Body of pancreas (tissue), 4 donors: ENCODE measurements at regions not wholly inside any gene's neighbourhood (a gene's known extent, or its start where the extent isn't known, plus 50 kb on each side); places are given as distances from the start of the nearest gene placed in this dataset.

Source experiments
- ATAC-seq: fragments of 150-250 bp; one replicate; pipeline ENCODE4 v1.9.1; 2016
- DNase-seq, 4 donors: peaks; one replicate each; pipeline ENCODE4 v3.0.0-alpha.2; 2019
- H3K27ac ChIP-seq, 4 donors: fragments of 200-600 bp; sonication (generic); 1 replicate in 3 of 4; 2 replicates in 1 of 4; pipeline versions ENCODE4 v1.5.1 to v1.6.1; 2016 to 2019; ENCODE audit warnings: mild to moderate bottlenecking in 1 of 4, mixed read lengths in 1 of 4, moderate library complexity in 1 of 4
- H3K27me3 ChIP-seq, 2 donors: fragments of 200-600 bp; sonication (generic); one replicate each; pipeline ENCODE4 v1.6.0; 2016; ENCODE audit warnings: mild to moderate bottlenecking in 1 of 2
- H3K36me3 ChIP-seq, 2 donors: fragments of 200-600 bp; sonication (generic); replicated peaks in 1 of 2; 2 replicates each; pipeline ENCODE4 v1.5.1; 2016; ENCODE audit warnings: low read depth in 2 of 2; ENCODE audit not compliant: insufficient read depth in 1 of 2
- H3K4me1 ChIP-seq: fragments of 200-600 bp; sonication (generic); one replicate; pipeline ENCODE4 v1.6.0; 2016
- H3K4me3 ChIP-seq, 2 donors: fragments of 200-600 bp; sonication (generic); 1 replicate in 1 of 2; 2 replicates in 1 of 2; pipeline ENCODE4 v1.5.1; 2016 to 2019
- H3K9me3 ChIP-seq, 3 donors: fragments of 200-600 bp; sonication (generic); 1 replicate in 2 of 3; 2 replicates in 1 of 3; pipeline ENCODE4 v1.5.1; 2016
- POLR2A ChIP-seq, 3 donors: fragments of 450-650 bp; IDR thresholded peaks; one replicate each; pipeline ENCODE4 v1.6.1; 2016; ENCODE audit warnings: antibody characterized with exemption in 3 of 3, mild to moderate bottlenecking in 2 of 3
- WGBS, 2 donors: methylation state at CpG; one replicate each; pipeline ENCODE4 v1.1.5; 2017; 5-methylcytosine and 5-hydroxymethylcytosine counted together
- intact Hi-C: fragments of 100-400 bp; cut with DNase I; formaldehyde crosslinking; loops from one replicate; pipeline ENCODE4 v1.15.1; 2023
- TF ChIP-seq, protein P1 (sequence below), 7 experiments: fragments of 450-650 bp in 4 of 7; fragments of 200-600 bp in 3 of 7; sonication (generic) in 3 of 7; IDR thresholded peaks; one replicate each; pipeline ENCODE4 v1.5.1; 2016 to 2019; ENCODE audit warnings: antibody characterized with exemption in 7 of 7

DNA sequence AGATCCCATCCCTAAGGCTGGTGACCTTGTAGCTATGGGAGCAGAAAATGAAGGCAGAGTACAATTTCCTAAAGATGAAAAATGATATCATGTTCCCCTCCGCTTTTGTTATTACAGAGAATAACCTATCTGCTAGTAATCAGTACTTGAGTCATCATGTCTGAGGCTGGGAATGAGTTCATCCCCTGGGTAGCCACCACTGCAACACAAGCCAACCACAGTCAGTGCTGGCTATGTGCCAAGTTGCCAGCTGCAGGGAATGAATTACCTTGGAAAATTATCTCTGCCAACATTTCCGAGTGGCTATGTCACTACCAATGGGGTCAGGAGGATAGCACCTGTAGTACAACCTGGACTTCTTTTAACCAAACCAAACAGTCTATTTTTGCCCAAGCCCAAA lies 1094.7 kb upstream of the DDX18 start:
- DNase-seq (peak in 1 of 4 donors; percentile 12), ATAC-seq (no peak)
- Histone ChIP-seq H3K27ac (no peak overlapping the region), H3K4me1 (no peaks in the 10 kb centered on the region), H3K36me3 (no peaks in the 10 kb centered on the region), H3K9me3 (no peaks in the 10 kb centered on the region), H3K27me3 (no peaks in the 10 kb centered on the region), H3K4me3 (no peak overlapping the region)
- WGBS, 2 donors, result 39 to 51% methylated on average over 2 of the region's 2 CpGs
- TF ChIP-seq, protein P1, sequence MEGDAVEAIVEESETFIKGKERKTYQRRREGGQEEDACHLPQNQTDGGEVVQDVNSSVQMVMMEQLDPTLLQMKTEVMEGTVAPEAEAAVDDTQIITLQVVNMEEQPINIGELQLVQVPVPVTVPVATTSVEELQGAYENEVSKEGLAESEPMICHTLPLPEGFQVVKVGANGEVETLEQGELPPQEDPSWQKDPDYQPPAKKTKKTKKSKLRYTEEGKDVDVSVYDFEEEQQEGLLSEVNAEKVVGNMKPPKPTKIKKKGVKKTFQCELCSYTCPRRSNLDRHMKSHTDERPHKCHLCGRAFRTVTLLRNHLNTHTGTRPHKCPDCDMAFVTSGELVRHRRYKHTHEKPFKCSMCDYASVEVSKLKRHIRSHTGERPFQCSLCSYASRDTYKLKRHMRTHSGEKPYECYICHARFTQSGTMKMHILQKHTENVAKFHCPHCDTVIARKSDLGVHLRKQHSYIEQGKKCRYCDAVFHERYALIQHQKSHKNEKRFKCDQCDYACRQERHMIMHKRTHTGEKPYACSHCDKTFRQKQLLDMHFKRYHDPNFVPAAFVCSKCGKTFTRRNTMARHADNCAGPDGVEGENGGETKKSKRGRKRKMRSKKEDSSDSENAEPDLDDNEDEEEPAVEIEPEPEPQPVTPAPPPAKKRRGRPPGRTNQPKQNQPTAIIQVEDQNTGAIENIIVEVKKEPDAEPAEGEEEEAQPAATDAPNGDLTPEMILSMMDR (IDR thresholded peaks at IDR 0.05), result no peak
- no peak for TF ChIP-seq POLR2A (IDR thresholded peaks at IDR 0.05)
- intact Hi-C loops, result no loop called here

DNA sequence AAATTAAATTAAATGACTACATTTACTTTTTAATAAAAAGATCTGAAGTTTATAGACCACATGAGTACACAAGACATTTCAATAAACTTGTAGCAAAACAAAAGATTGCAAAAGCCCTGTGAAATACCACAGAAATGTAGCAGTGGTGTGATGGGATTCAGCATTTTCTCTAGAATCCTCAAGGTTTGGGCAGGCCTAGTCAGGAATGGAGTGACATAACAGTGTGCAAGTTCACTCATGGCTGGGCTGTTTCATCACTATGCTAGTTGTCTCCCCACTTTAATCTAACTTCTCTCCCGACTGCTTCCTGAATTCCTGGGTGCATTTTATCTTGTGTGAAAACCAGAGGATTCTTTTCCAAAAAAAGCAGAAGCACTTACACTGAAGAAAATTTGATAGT lies 1089.9 kb upstream of the DDX18 start:
- 38 to 44% methylated on average over 1 of the region's 1 CpG for WGBS, 2 donors
- H3K4me1 ChIP-seq, result no peaks in the 10 kb centered on the region
- H3K4me3 ChIP-seq, result no peak overlapping the region
- H3K27ac ChIP-seq, result no peak overlapping the region
- H3K36me3 ChIP-seq, result no peaks in the 10 kb centered on the region
- H3K27me3 ChIP-seq, result no peaks in the 10 kb centered on the region
- TF ChIP-seq, protein P1 (IDR thresholded peaks at IDR 0.05), result no peak
- TF ChIP-seq POLR2A (IDR thresholded peaks at IDR 0.05), result no peak
- DNase-seq, result no peak
- no peaks in the 10 kb centered on the region for H3K9me3 ChIP-seq
- no peak for ATAC-seq
- intact Hi-C loops, result no loop called here

GRCh38 chr2:116732322-116732721 lies 1082.2 kb upstream of the DDX18 start:
- no peak overlapping the region for H3K27ac ChIP-seq
- H3K9me3 ChIP-seq, result no peaks in the 10 kb centered on the region
- no peak for DNase-seq
- H3K27me3 ChIP-seq, result no peaks in the 10 kb centered on the region
- ATAC-seq, result no peak
- intact Hi-C loops, result no loop called here
- 92 to 95% methylated on average over 4 of the region's 4 CpGs for WGBS, 2 donors
- no peaks in the 10 kb centered on the region for H3K36me3 ChIP-seq
- no peaks in the 10 kb centered on the region for H3K4me1 ChIP-seq
- no peak overlapping the region for H3K4me3 ChIP-seq
- TF ChIP-seq POLR2A (IDR thresholded peaks at IDR 0.05), result no peak
- TF ChIP-seq, protein P1 (IDR thresholded peaks at IDR 0.05), result no peak

- H3K9me3 ChIP-seq, result no peaks in the 10 kb centered on the region
- ATAC-seq, result no peak
- intact Hi-C loops, result no loop called here
- H3K4me1 ChIP-seq, result no peaks in the 10 kb centered on the region
- H3K36me3 ChIP-seq, result no peaks in the 10 kb centered on the region
- TF ChIP-seq, protein P1 (IDR thresholded peaks at IDR 0.05), result no peak
- no peak for TF ChIP-seq POLR2A (IDR thresholded peaks at IDR 0.05)
- 78% methylated on average over 3 of the region's 3 CpGs for WGBS, 2 donors
- H3K4me3 ChIP-seq, result no peak overlapping the region
- H3K27ac ChIP-seq, result no peak overlapping the region
- no peak for DNase-seq
- no peaks in the 10 kb centered on the region for H3K27me3 ChIP-seq
Measured at GRCh38 chr2:116733699-116734098, 1080.8 kb upstream of the DDX18 start.

DNA sequence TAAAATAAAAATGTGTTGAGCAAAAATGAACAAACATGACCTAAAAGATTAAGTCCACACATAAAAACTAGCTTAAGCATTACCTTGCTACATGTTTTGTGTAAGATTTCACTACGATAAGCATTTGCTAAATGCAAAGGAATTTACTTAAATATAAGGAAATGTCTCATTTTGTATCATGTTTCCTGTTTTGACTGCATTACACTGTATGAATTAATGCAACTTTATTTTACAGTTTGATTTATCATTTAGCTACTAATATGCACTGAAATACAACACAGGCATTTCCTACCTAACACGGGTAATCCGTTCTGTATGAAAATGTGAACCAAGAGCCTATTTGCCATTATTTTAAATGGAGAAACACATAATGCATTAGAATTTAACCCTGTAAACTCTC lies 1076.5 kb upstream of the DDX18 start:
- Histone ChIP-seq H3K27me3 (no peaks in the 10 kb centered on the region), H3K9me3 (no peaks in the 10 kb centered on the region), H3K4me1 (no peaks in the 10 kb centered on the region), H3K4me3 (no peak overlapping the region), H3K36me3 (no peaks in the 10 kb centered on the region), H3K27ac (no peak overlapping the region)
- ATAC-seq (no peak), DNase-seq (no peak)
- 66 to 73% methylated on average over 3 of the region's 3 CpGs for WGBS, 2 donors
- no peak for TF ChIP-seq POLR2A (IDR thresholded peaks at IDR 0.05)
- TF ChIP-seq, protein P1 (IDR thresholded peaks at IDR 0.05), result no peak
- intact Hi-C loops, result no loop called here
